SW480 (cell line): ENCODE measurements at regions not wholly inside any gene's neighbourhood (a gene's known extent, or its start where the extent isn't known, plus 50 kb on each side); places are given as distances from the start of the nearest gene placed in this dataset.

ENCODE experiments used
- DNase-seq: peaks from one replicate; pipeline ENCODE4 v3.0.0-alpha.2; 2016; ENCODE audit warnings: low spot score

DNA sequence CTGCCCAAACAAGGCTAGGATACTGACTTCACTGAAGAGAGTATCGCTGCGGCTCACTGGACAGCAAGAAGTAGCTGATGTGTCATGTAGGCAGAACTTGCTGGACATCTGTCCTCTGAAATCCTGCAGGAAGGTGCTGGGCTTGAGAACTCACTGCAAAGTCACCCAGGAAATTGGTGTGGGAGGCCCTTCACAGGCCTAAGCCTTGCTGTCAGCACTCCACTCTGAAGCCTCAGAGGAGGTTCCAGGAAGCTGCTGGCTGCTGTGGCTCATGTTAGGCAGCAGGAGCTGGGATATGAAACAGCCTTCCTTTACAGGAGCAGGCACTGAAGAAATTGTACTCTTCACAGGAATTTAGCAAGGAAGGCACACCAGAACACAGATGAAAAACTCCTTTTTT, 88.3 kb upstream of the CCDC68 start:
- no peak for DNase-seq

DNA sequence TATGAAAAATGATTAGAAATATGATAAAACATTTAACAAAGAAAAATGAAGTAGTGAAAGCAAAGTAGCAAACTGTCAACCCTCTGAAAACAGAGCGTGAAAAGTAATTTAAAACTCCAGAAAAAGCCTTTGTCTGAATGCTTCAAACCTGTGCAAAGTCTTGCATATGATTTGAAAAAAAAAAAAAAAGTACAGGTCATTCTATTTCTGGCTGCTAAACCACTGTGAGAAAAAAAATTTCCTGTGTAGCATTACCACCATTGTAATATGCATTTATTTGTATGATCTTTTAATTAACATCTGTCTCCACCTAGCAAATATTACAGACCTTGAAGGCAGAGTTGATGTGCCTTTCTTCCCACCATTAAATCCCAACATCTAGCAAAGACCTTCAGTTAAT, 82.1 kb upstream of the CCDC68 start:
- no peak for DNase-seq

DNA sequence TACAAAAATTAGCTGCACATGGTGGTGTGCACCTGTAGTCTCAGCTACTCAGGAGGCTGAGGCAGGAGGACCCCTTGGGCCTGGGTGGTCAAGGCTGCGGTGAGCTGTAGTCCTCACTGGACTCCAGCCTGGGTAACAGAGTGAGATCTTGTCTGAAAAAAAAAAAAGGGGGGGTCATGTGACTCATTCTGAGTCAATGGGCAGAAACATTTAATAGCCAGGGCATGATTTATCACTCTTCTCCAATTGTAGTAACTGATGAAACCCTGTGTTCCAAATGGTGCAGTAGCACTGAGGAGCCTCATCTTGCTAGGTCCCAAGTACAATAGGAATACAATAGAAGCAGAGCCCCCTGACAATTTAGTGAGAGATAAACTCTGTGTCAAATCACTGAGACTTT, 78.9 kb upstream of the CCDC68 start:
- DNase-seq: no peak

DNA sequence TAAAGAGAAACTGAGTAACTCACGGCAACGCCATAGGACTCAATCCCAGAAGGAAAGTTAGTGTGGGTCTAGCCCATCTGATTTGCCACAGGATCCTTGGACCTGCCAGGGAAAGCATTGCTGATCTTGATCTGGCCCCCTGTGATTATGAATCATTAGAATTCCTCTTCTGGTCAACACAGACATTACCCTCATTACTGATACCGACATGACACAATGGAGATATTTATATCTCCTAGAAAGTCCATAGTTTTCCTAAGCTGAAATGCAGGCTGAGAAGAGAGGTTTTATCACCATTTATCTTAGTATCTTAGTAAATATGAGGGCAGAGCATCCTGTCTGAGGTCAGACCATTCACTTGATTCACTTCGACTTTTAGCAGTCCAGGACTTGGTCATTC, 75.5 kb upstream of the CCDC68 start:
- no peak for DNase-seq

DNA sequence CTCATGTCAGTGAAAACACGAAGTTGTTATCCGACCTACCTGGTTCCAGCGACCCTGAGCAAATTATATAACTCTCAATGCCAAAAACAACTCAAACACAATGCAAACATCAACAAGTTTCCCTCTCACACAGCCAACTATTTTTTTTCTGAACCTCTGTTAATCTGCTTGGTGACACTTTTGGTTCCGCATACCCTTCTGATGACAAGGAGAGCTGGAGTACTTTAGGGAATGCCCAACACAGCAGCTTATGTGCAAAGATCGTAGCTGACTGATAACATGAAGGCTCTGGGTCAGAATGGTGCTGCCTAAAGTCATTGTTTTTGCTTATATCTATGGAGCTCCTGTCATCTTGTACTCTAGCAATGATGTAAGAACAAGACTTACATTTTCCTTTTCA, 72.7 kb upstream of the CCDC68 start:
- DNase-seq: no peak

DNA sequence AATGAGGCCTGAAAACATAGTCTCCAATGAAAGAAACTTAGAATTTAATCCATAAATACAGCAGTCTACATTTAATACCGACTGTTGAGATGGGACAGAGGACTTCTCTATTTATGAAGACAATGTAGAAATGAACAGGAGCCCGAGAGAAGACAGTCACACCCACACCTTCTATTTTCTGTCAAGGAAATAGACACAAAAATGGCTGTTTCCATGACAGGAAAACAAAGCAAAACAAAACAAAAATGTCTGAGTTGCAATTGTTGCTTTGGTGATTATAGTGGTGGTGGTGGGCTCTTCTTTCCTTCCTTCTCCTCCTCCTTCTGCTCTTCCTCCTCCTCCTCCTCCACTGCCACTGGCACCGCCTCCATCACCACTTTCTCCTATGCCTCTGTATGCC, 72.3 kb upstream of the CCDC68 start:
- DNase-seq: no peak

DNA sequence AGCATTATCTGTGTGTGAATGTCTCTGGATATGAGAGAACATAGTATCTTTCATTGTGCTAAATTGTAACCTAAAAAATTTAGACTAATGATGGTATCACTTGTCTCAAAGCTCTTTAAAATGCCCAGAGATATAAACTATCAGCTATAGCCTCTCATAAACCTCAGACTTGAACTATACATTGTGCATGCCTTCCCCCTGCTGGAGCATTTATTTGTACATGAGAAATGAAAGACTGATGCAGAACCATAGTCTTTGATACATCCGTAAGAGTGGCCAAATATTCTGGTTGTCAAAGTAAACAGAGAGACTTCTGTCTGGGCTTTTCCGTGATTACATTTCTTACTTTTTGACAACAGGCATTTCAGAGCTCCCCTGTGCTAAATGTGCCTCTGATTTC, 71.9 kb upstream of the CCDC68 start:
- no peak for DNase-seq

DNA sequence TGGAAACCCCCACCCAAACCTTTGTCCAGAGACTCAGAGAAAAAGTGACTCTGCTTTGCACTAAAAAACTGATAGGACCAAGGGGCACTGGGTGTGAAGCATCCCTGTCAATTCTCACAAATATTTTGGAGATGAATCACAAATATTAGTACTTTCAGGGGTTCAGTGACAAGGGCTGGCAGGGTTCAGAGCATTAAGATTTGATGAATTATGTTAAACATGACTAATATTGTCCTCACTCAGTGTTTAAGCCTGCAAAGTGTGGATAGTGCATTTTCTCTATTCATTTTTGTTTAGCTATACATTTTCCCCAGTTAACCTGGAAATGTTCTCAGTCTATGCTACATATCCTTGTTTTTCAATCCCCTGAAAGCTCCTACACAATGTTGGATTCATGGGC, 65.3 kb upstream of the CCDC68 start:
- no peak for DNase-seq

DNA sequence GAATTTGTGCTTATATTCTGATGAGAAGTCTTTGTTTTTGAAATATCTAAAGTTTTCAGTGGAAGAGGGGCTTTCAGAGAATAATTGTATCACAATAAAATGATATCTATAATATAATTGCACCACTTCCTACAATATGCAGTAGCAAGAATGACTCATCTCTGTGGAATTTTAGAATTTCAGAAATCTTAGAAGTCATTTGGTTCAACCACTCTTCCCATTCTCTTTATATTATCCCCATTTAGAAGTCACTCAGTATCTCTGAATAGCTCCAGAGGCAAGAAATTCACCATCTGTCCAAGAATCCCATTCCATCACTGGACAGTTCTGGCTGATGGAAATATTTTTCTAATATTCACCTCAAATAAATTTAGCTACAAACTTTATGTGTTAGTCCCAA, 59.3 kb upstream of the CCDC68 start:
- DNase-seq: no peak

DNA sequence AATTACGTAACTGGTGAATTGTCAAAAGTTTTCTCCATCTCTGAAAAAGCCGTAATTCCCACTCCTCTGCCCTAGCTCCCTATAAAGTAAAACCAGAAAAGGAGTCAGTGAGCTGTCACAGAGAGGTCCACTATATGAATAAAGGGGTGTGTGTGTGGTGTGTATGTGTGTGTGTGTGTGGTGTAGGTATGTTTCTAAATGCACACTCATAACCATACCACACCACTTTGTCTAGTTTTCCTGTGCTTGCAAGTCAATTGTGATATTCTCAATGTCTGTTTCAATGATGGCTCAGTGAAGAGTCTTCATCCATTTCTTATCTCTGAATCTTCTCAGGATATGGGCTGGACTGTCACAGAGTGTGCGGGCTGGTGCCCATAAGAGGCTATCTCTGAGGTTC, 54.8 kb upstream of the CCDC68 start:
- no peak for DNase-seq

DNA sequence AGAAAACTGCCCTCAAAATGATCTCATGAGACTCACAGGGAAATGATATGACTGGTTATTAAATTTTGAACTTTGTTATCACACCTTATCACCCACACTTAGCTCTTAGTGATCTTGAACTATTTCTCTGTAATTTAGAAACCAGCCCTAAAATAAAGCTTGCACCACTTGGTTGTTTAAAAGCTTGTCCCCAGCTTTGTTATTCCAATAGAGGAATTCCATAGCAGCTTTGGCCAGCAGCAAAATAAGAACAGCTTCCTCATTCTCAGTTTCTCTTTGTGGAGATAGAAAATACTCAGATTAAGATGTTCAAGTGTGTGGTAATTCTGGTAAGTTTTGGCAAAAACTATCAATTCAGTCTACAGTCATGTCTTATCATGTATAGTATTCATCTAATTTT, 54.4 kb upstream of the CCDC68 start:
- no peak for DNase-seq

DNA sequence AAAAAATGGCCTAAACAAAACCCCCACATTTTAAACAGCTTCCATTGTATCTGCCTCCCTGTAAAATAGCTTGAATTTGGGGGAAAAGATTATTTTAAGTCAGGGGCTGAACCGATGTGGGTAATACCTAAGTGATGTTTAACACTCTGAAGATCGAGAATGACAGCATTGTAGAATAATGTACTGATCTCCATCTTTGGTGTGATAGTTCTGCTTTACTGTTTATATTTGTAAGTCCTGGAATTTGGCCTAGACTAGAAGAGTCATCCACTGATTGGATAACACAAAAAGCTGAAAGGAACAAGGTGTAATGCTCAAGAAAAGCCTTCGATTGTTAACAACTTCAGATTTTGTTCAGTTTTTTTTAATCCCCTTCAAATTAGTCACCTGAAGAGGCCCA, 53.8 kb upstream of the CCDC68 start:
- no peak for DNase-seq

DNA sequence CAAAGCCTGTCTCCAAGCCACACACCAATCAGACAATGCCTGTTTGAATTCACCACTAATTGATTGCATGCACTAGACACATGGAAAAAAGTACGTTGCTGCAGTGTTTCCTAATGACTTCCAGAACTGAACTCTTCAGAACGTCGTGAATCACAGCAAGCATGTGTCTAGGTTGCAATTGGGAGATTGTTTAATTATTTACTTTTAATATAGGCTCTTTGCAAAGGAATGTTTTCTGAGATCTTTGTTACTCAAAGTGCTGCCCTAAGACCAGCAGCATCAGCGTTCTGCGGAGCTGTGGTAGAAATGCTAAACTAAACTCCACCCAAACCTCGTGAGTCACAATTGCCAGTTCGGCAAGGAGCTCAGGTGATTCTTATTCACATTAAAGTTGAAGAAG, 52.7 kb upstream of the CCDC68 start:
- no peak for DNase-seq
